ENCODE measurements at regions not wholly inside any gene's neighbourhood (a gene's known extent, or its start where the extent isn't known, plus 50 kb on each side); places are given as distances from the start of the nearest gene placed in this dataset.

GRCh38 chr5:58265246-58265930, 194.5 kb downstream of the PLK2 start:
- TF ChIP-seq CTCF (IDR thresholded peaks at IDR 0.05) (no peak), POLR2A (IDR thresholded peaks at IDR 0.05) (no peak)
